Right lobe of liver (tissue), 6 donors: ENCODE measurements at regions not wholly inside any gene's neighbourhood (a gene's known extent, or its start where the extent isn't known, plus 50 kb on each side); places are given as distances from the start of the nearest gene placed in this dataset.

Experiments
- ATAC-seq, 4 donors: fragments of 200-7000 bp; cut with Tn5 transposase; one replicate each; pipeline ENCODE4 v1.9.1; 2020; ENCODE audit warnings: mild to moderate bottlenecking in 4 of 4, moderate library complexity in 4 of 4
- DNase-seq, 3 donors: peaks; one replicate each; pipeline ENCODE4 v3.0.0-alpha.2; 2020
- H3K27ac ChIP-seq, 3 donors: fragments of 200-600 bp; one replicate each; pipeline ENCODE4 v1.8.0; 2022
- H3K27me3 ChIP-seq, 2 donors: fragments of 200-600 bp; one replicate each; pipeline ENCODE4 v1.8.0; 2022
- H3K36me3 ChIP-seq, 4 donors: fragments of 200-600 bp; sonication (generic) in 1 of 4; one replicate each; pipeline versions ENCODE4 v1.5.1 to v1.8.0; 2017 to 2022; ENCODE audit warnings: control low read depth in 1 of 4
- H3K4me1 ChIP-seq, 4 donors: fragments of 200-600 bp; sonication (generic) in 1 of 4; one replicate each; pipeline versions ENCODE4 v1.5.1 to v1.8.0; 2017 to 2022; ENCODE audit warnings: control low read depth in 1 of 4
- H3K4me3 ChIP-seq, 3 donors: fragments of 200-600 bp; one replicate each; pipeline ENCODE4 v1.8.0; 2022
- H3K9me3 ChIP-seq, 4 donors: fragments of 200-600 bp; sonication (generic) in 1 of 4; one replicate each; pipeline versions ENCODE4 v1.5.1 to v1.8.0; 2017 to 2022; ENCODE audit warnings: control low read depth in 1 of 4
- CTCF ChIP-seq, 4 donors: fragments of 200-600 bp in 3 of 4; fragments of 450-650 bp in 1 of 4; IDR thresholded peaks; one replicate each; pipeline versions ENCODE4 v1.5.1 to v1.8.0; 2016 to 2022; ENCODE audit warnings: antibody characterized with exemption in 4 of 4, mild to moderate bottlenecking in 2 of 4
- POLR2A ChIP-seq: fragments of 450-650 bp; IDR thresholded peaks from one replicate; pipeline ENCODE4 v1.6.1; 2017; ENCODE audit warnings: antibody characterized with exemption, mild to moderate bottlenecking
- WGBS: methylation state at CpG from one replicate; pipeline ENCODE4 v1.1.6; 2018; ENCODE audit warnings: low coverage, low lambda C conversion rate; ENCODE audit not compliant: insufficient coverage; ENCODE audit errors: missing lambda C conversion rate; 5-methylcytosine and 5-hydroxymethylcytosine counted together
- intact Hi-C, 2 donors: fragments of 100-400 bp; cut with DNase I; formaldehyde crosslinking; loops; one replicate each; pipeline versions ENCODE4 v1.11.2 to v1.14.1; 2022
- donor health status: DM: no; HTN: yes; CAD: no.
- donor health status: DM: no; HTN: no; CAD: no.
- donor health status: DM: no; HTN: no; CAD: no.
- donor health status: DM: no; HTN: yes; CAD: no.
- donor health status: DM: no; HTN: yes; CAD: no.

DNA sequence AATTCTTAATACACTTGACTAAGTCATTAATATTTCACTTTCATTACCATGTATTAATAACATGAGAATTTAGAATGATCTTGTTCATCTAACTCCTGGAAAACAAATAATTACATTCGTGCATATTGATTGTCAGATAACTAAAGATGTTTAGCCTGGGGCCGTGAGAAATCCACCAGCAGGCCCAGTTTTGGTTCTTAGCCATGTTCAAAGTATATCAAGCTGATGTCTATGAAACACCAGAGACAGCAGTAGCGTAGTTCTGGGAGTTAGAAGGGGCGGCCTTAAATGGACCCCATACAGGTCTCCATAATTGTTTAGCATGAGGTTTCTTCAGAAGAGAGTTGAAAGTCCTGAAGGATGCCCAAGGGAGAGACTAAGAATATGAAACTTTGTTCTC, 103.6 kb upstream of the DPH6 start:
- no peak for DNase-seq
- intact Hi-C loops, result no loop called here
- H3K4me3 ChIP-seq, result no peak overlapping the region
- no peak for ATAC-seq
- H3K27ac ChIP-seq, result no peak overlapping the region
- H3K9me3 ChIP-seq, result no peaks in the 10 kb centered on the region
- TF ChIP-seq CTCF (IDR thresholded peaks at IDR 0.05), result no peak
- no peak for TF ChIP-seq POLR2A
- H3K36me3 ChIP-seq, result no peaks in the 10 kb centered on the region
- H3K4me1 ChIP-seq, result no peaks in the 10 kb centered on the region
- 63% methylated on average over 4 of the region's 4 CpGs for WGBS
- H3K27me3 ChIP-seq, result no peaks in the 10 kb centered on the region

- H3K4me3 ChIP-seq, result no peak overlapping the region
- no peak overlapping the region for H3K27ac ChIP-seq
- DNase-seq (no peak), ATAC-seq (no peak)
- 63% methylated on average over 3 of the region's 3 CpGs for WGBS
- no peaks in the 10 kb centered on the region for H3K4me1 ChIP-seq
- intact Hi-C loops, result no loop called here
- H3K27me3 ChIP-seq, result no peaks in the 10 kb centered on the region
- no peaks in the 10 kb centered on the region for H3K9me3 ChIP-seq
- H3K36me3 ChIP-seq, result no peaks in the 10 kb centered on the region
- no peak for TF ChIP-seq CTCF (IDR thresholded peaks at IDR 0.05)
- TF ChIP-seq POLR2A, result no peak
Observed at GRCh38 chr15:35654332-35654731, 108.4 kb upstream of the DPH6 start.

DNA sequence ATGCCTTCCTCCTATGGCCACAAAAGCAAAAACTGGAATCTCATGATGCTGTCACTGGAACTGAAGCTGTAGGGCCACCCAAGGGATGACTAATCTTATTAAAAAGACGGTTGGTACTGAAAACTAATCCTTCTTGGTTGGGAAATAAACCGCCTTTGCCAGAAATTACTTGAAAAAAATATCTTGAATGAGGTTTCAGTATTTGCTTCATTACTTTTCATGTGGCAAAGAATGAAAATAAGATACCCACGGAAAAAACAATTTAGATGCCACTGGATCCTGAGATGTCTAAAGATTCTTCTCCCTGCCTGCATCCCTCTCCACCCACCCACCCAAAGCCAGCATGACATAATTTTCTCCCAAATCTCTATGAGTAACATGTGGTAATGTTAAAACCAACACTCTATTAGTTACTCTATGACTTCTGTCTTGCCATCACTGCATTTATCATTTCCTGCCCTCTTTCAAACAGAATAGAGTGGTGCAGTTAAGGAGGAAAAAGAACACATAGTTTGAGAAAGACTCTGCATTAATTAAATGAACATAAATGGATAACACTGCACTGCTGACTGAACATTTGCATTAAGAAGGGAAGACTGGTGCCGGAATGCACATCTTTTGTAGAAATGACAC, 111.8 kb upstream of the DPH6 start:
- DNase-seq (no peak), ATAC-seq (no peak)
- no peak for TF ChIP-seq POLR2A
- TF ChIP-seq CTCF (IDR thresholded peaks at IDR 0.05), result no peak
- no peak overlapping the region for H3K27ac ChIP-seq
- intact Hi-C loops, result no loop called here
- H3K36me3 ChIP-seq, result no peaks in the 10 kb centered on the region
- no peaks in the 10 kb centered on the region for H3K4me1 ChIP-seq
- H3K27me3 ChIP-seq, result no peaks in the 10 kb centered on the region
- 29% methylated on average over 4 of the region's 4 CpGs for WGBS
- no peak overlapping the region for H3K4me3 ChIP-seq
- no peaks in the 10 kb centered on the region for H3K9me3 ChIP-seq

DNA sequence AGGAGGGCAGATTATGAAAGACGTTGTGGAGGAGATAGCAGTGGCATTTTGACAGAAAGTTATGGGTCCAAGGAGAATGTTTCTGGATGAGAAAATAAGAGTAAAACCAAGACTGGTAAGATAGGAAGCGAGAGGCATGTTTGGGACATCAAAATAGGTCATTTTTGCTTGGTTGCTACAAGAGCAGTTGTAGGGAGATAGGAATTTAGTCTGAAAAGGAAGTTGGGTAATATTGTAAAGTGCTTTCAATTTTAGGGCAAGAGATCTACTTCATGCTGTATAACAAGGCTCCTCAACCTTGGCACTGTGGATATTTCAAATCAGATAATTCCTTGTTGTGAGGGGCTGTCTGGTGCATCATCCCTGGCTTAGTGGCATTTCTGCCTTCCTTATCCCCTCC, 118.0 kb upstream of the DPH6 start:
- peak in 1 of 4 donors; percentile 36 for ATAC-seq
- 31% methylated on average over 2 of the region's 2 CpGs for WGBS
- TF ChIP-seq CTCF (IDR thresholded peaks at IDR 0.05) (no peak), POLR2A (no peak)
- Histone ChIP-seq H3K4me3 (no peak overlapping the region), H3K4me1 (no peaks in the 10 kb centered on the region), H3K9me3 (no peaks in the 10 kb centered on the region), H3K36me3 (no peaks in the 10 kb centered on the region), H3K27ac (no peak overlapping the region), H3K27me3 (no peaks in the 10 kb centered on the region)
- intact Hi-C loops, result no loop called here
- no peak for DNase-seq
